Ascending aorta (tissue), 2 donors: ENCODE measurements at regions not wholly inside any gene's neighbourhood (a gene's known extent, or its start where the extent isn't known, plus 50 kb on each side); places are given as distances from the start of the nearest gene placed in this dataset.

ENCODE experiments used
- DNase-seq, 2 donors: peaks; one replicate each; pipeline ENCODE4 v3.0.0-alpha.2; 2019; ENCODE audit warnings: low spot score in 2 of 2
- H3K27ac ChIP-seq, 2 donors: fragments of 200-600 bp; sonication (generic); one replicate each; pipeline ENCODE4 v1.5.1; 2016 to 2017; ENCODE audit warnings: mild to moderate bottlenecking in 1 of 2
- H3K27me3 ChIP-seq: fragments of 200-600 bp; sonication (generic); one replicate; pipeline ENCODE4 v1.5.1; 2017
- H3K36me3 ChIP-seq, 2 donors: fragments of 200-600 bp; sonication (generic); one replicate each; pipeline ENCODE4 v1.5.1; 2016
- H3K4me1 ChIP-seq, 2 donors: fragments of 200-600 bp; sonication (generic); one replicate each; pipeline ENCODE4 v1.5.1; 2016 to 2017; ENCODE audit warnings: mild to moderate bottlenecking in 1 of 2
- H3K4me3 ChIP-seq, 2 donors: fragments of 200-600 bp; sonication (generic); one replicate each; pipeline ENCODE4 v1.5.1; 2016 to 2017; ENCODE audit warnings: mild to moderate bottlenecking in 1 of 2
- H3K9me3 ChIP-seq, 2 donors: fragments of 200-600 bp; sonication (generic); one replicate each; pipeline ENCODE4 v1.5.1; 2016
- intact Hi-C: fragments of 100-400 bp; cut with DNase I; formaldehyde crosslinking; loops from one replicate; pipeline ENCODE4 v1.15.1; 2023
- TF ChIP-seq, protein P1 (sequence below), 3 experiments: fragments of 200-600 bp in 2 of 3; fragments of 450-650 bp in 1 of 3; sonication (generic) in 2 of 3; IDR thresholded peaks; one replicate each; pipeline ENCODE4 v1.5.1; 2016 to 2019; ENCODE audit warnings: antibody characterized with exemption in 3 of 3, mild to moderate bottlenecking in 1 of 3, moderate library complexity in 1 of 3

- Histone ChIP-seq H3K27me3 (no peaks in the 10 kb centered on the region), H3K9me3 (no peaks in the 10 kb centered on the region), H3K27ac (no peak overlapping the region), H3K4me3 (no peak overlapping the region), H3K36me3 (no peaks in the 10 kb centered on the region), H3K4me1 (no peaks in the 10 kb centered on the region)
- no peak for DNase-seq
- TF ChIP-seq, protein P1, sequence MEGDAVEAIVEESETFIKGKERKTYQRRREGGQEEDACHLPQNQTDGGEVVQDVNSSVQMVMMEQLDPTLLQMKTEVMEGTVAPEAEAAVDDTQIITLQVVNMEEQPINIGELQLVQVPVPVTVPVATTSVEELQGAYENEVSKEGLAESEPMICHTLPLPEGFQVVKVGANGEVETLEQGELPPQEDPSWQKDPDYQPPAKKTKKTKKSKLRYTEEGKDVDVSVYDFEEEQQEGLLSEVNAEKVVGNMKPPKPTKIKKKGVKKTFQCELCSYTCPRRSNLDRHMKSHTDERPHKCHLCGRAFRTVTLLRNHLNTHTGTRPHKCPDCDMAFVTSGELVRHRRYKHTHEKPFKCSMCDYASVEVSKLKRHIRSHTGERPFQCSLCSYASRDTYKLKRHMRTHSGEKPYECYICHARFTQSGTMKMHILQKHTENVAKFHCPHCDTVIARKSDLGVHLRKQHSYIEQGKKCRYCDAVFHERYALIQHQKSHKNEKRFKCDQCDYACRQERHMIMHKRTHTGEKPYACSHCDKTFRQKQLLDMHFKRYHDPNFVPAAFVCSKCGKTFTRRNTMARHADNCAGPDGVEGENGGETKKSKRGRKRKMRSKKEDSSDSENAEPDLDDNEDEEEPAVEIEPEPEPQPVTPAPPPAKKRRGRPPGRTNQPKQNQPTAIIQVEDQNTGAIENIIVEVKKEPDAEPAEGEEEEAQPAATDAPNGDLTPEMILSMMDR (IDR thresholded peaks at IDR 0.05) = no peak
- intact Hi-C loops = no loop called here
These were observed 86.5 kb upstream of the TMEM72 start for GRCh38 chr10:44824607-44825006.

DNA sequence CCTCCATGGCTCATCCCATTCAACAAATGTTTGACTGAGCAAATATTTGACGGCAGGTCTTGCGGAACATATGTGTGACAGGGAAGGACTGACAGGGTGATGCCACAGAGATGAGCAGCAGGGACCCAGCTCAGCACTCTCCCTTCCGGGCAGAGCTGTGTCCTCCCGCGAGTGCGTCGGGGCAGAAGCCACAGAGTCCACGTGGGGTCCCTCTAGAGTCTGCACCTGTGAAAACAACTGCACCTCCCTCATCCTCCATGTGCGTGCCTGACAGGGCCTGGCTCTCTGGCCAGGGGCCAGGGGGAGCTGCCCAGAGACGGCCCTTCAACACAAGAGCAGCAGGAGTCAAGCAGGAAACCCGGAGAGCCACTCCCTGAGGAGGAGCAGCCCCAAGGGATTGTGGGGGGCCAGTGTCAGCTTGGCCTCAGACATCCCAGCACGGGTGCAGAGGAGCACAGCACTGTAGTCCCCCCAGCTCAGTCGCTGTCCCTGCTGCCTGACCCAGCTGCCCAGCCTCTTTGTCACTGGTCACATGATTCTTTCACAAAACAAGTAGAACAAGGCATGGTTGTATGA, 83.6 kb upstream of the TMEM72 start:
- H3K9me3 ChIP-seq = no peaks in the 10 kb centered on the region
- no peak overlapping the region for H3K27ac ChIP-seq
- H3K4me1 ChIP-seq = no peaks in the 10 kb centered on the region
- intact Hi-C loops = no loop called here
- no peak for DNase-seq
- H3K27me3 ChIP-seq = no peaks in the 10 kb centered on the region
- H3K36me3 ChIP-seq = no peaks in the 10 kb centered on the region
- H3K4me3 ChIP-seq = no peak overlapping the region
- TF ChIP-seq, protein P1 (IDR thresholded peaks at IDR 0.05) = no peak

- Histone ChIP-seq H3K4me3 (no peak overlapping the region), H3K27ac (no peak overlapping the region)
These were observed 82.5 kb upstream of the TMEM72 start for GRCh38 chr10:44828508-44829142.

DNA sequence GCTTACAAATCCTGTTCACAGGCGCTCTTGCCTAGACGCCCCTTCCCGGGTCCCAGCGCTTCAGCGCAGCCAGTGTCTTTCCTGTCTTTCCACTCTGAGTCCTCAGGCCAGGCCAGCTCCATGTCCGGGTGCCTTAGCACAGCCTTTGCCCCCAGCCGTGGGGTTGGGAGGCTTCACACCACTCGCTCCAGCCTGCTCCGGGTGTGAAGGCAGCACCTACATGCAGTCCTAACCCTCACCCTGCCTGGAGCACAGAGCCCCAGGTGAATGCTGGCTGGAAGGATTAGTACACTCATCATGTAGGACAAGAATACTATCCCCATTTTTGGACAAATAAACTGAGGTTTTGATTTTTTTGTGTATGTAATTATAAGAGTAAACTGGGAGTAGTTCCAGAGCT, 81.7 kb upstream of the TMEM72 start:
- Histone ChIP-seq H3K27me3 (no peaks in the 10 kb centered on the region), H3K36me3 (no peaks in the 10 kb centered on the region), H3K27ac (no peak overlapping the region), H3K4me3 (no peak overlapping the region), H3K4me1 (no peaks in the 10 kb centered on the region), H3K9me3 (no peaks in the 10 kb centered on the region)
- intact Hi-C loops = no loop called here
- DNase-seq = no peak
- TF ChIP-seq, protein P1 (IDR thresholded peaks at IDR 0.05) = no peak

More at GRCh38 chr10:44828508-44829142, 82.5 kb upstream of the TMEM72 start:
- DNase-seq = no peak
- intact Hi-C loops = no loop called here
- no peaks in the 10 kb centered on the region for H3K36me3 ChIP-seq
- no peaks in the 10 kb centered on the region for H3K27me3 ChIP-seq
- TF ChIP-seq, protein P1 (IDR thresholded peaks at IDR 0.05) = no peak
- no peaks in the 10 kb centered on the region for H3K9me3 ChIP-seq
- H3K4me1 ChIP-seq = no peaks in the 10 kb centered on the region

DNA sequence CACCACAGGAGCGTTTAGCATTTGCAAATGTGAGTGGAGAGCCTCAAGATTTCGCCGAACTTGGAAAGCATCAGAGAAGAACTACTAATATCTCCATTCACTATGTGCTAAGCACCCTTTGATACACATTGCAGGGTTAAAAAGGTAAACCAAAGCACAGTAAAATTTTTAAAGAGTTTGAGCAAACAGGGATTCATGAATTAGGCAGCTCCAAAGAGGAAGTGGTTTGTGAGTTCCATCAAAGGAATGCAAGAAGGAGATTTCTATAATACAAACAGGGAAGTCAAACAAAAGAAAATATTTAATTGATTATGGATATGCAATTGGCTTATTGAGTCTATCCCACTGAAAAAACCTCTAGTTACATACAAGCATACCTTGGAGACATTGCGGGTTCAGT, 81.1 kb upstream of the TMEM72 start:
- no peaks in the 10 kb centered on the region for H3K9me3 ChIP-seq
- DNase-seq = no peak
- intact Hi-C loops = no loop called here
- H3K27me3 ChIP-seq = no peaks in the 10 kb centered on the region
- no peaks in the 10 kb centered on the region for H3K4me1 ChIP-seq
- H3K36me3 ChIP-seq = no peaks in the 10 kb centered on the region
- H3K27ac ChIP-seq = no peak overlapping the region
- no peak overlapping the region for H3K4me3 ChIP-seq
- TF ChIP-seq, protein P1 (IDR thresholded peaks at IDR 0.05) = no peak
